Nephron (organoid): ENCODE measurements at regions not wholly inside any gene's neighbourhood (a gene's known extent, or its start where the extent isn't known, plus 50 kb on each side); places are given as distances from the start of the nearest gene placed in this dataset.

Experiments used
- H3K27ac Mint-ChIP-seq, 3 experiments: 2 replicates each; pipeline ENCODE4 v1.8.0; 2020; ENCODE audit warnings: mixed read lengths in 3 of 3, mild to moderate bottlenecking in 2 of 3, moderate library complexity in 1 of 3
- H3K27me3 Mint-ChIP-seq: 2 replicates; pipeline ENCODE4 v1.8.0; 2021; ENCODE audit warnings: low read depth, mild to moderate bottlenecking, moderate library complexity, mixed read lengths
- H3K36me3 Mint-ChIP-seq: 2 replicates; pipeline ENCODE4 v1.8.0; 2020; ENCODE audit warnings: low read depth, mixed read lengths
- H3K4me1 Mint-ChIP-seq: 2 replicates; pipeline ENCODE4 v1.8.0; 2020; ENCODE audit warnings: mixed read lengths
- H3K4me3 Mint-ChIP-seq, 3 experiments: 2 replicates each; pipeline ENCODE4 v1.8.0; 2020; ENCODE audit warnings: mild to moderate bottlenecking in 3 of 3, mixed read lengths in 3 of 3, moderate library complexity in 2 of 3
- H3K9me3 Mint-ChIP-seq: 2 replicates; pipeline ENCODE4 v1.8.0; 2020; ENCODE audit warnings: mixed read lengths
- TF ChIP-seq, protein P1 (sequence below), 3 experiments: fragments of 200-600 bp; sonication (generic); IDR thresholded peaks; one replicate each; pipeline ENCODE4 v1.5.0; 2021; ENCODE audit warnings: antibody characterized with exemption in 3 of 3; ENCODE audit not compliant: unreplicated experiment in 3 of 3

DNA sequence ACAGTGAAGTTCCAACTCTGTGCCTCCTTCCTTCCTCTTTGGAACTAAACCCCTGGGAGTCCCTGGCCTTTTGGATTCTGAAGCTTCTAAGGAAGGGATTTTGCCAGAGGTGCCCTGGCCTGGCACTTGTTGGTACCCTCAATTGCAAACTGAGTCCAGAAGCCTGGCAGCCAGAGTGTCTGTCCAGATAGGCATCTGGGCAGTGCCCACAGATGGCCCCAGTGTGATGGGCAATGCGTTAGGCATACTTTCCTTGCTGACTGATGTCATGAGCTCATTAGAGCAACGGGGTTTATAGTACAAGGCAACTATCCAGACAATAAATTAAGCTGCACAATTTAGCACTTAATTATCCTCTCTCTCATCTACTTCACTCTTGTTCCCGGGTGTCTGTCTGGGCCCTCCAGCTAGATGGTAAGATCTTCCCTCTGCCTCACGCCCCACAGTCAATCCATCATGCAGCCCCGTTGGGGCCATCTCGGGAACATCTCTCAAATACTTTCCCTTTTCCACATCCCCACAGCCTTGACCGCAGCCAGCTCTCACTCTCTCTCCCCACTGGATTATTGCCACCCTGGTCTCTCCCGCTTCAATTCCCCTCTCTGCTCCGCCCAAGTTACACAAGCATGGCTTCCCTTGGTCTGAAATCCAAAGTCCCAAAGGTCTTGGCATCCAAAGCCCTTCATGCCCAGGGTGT is 157.5 kb upstream of the SMIM23 start:
- H3K9me3 Mint-ChIP-seq = no peaks in the 10 kb centered on the region
- no peaks in the 10 kb centered on the region for H3K36me3 Mint-ChIP-seq
- H3K27me3 Mint-ChIP-seq = peaks cover 66% of the 10 kb centered on the region
- H3K4me1 Mint-ChIP-seq = peaks cover 30% of the 10 kb centered on the region
- H3K27ac Mint-ChIP-seq = no peak overlapping the region
- H3K4me3 Mint-ChIP-seq = no peak overlapping the region
- TF ChIP-seq, protein P1, sequence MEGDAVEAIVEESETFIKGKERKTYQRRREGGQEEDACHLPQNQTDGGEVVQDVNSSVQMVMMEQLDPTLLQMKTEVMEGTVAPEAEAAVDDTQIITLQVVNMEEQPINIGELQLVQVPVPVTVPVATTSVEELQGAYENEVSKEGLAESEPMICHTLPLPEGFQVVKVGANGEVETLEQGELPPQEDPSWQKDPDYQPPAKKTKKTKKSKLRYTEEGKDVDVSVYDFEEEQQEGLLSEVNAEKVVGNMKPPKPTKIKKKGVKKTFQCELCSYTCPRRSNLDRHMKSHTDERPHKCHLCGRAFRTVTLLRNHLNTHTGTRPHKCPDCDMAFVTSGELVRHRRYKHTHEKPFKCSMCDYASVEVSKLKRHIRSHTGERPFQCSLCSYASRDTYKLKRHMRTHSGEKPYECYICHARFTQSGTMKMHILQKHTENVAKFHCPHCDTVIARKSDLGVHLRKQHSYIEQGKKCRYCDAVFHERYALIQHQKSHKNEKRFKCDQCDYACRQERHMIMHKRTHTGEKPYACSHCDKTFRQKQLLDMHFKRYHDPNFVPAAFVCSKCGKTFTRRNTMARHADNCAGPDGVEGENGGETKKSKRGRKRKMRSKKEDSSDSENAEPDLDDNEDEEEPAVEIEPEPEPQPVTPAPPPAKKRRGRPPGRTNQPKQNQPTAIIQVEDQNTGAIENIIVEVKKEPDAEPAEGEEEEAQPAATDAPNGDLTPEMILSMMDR (IDR thresholded peaks at IDR 0.05; ENCODE audit: unreplicated experiment in 3 of 3) = no peak

DNA sequence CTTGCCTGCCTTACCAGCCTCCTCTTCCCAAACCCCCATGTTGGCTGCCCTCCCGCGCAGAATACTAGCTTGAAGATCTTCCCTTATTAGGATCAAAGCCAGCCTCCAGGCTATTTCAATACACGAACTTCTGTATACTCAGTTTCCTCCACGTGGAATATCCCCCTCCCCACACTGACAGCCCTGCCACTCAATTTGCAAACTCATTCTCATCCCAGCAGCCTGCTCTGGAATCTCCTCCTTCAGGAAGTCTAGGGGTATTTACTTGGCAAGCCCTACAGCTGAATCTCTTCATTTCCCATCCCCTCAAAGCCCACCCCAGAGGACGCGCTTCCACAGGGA is 157.0 kb upstream of the SMIM23 start:
- H3K4me3 Mint-ChIP-seq = no peak overlapping the region
- TF ChIP-seq, protein P1 (IDR thresholded peaks at IDR 0.05; ENCODE audit: unreplicated experiment in 3 of 3) = no peak

DNA sequence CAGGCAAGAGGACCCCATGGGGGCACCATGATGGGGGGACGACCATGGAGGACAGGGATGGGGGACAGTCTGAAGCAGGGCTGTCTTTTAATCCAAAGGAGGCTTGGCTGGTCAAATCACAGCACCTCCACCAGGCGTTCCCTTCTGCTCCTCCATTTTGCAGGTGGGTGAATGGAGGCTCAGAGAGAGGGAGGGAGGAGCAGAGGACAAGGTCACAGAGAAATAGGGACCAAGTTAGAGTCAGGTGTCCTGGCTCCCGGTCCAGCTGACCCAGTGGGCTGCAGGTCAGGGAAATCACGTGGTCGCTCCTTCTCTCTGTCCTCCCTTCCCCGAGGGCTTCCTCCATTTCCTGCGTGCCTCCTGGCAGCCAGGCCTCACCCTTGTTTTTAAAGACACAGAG is 156.4 kb upstream of the SMIM23 start:
- peaks cover 26% of the 10 kb centered on the region for H3K4me1 Mint-ChIP-seq
- peaks cover 65% of the 10 kb centered on the region for H3K27me3 Mint-ChIP-seq
- H3K4me3 Mint-ChIP-seq = no peak overlapping the region
- no peaks in the 10 kb centered on the region for H3K9me3 Mint-ChIP-seq
- H3K36me3 Mint-ChIP-seq = no peaks in the 10 kb centered on the region
- no peak overlapping the region for H3K27ac Mint-ChIP-seq
- TF ChIP-seq, protein P1 (IDR thresholded peaks at IDR 0.05; ENCODE audit: unreplicated experiment in 3 of 3) = no peak

More for the DNA sequence above, 157.0 kb upstream of the SMIM23 start:
- Mint-ChIP-seq H3K27ac (no peak overlapping the region), H3K9me3 (no peaks in the 10 kb centered on the region), H3K4me1 (peaks cover 28% of the 10 kb centered on the region), H3K27me3 (peaks cover 62% of the 10 kb centered on the region), H3K36me3 (no peaks in the 10 kb centered on the region)

DNA sequence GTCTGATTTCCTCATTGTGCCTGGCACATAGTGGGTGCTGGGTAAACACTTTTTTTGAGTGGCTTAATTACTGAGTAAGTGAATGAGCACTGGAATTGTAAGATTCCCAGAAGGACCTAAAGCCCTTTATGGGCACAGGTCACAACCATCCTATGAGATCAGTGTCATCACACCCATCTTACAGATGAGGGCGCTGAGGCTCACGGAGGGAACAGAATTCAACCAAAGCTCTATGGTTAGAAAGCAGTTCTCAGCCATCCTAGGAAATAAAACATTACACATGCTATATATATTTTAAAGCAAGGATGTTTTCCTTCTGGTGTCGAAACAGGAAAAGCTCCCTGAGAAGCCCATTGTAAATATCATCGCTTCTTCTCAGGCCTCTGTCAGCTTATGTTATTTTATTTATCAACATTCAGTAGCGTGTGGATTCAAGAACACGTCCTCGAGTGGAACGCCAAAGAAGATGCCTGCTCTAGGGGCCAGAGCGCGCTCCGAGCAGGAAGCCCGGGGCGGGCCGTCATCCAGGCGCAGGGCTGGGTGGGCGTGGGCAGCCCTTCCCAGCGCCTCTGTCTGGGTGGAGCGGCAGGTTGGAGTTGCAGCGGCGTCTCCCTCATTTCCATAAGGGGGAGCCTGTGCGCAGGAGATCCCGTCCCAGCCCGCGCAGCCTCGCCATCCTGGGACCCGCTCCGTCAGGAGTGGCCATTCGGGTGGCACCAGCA is 155.8 kb upstream of the SMIM23 start:
- Mint-ChIP-seq H3K9me3 (no peaks in the 10 kb centered on the region), H3K27ac (no peak overlapping the region), H3K4me3 (peak overlapping the region; percentile 37 to 52 (median 45)), H3K36me3 (no peaks in the 10 kb centered on the region), H3K27me3 (peaks cover 62% of the 10 kb centered on the region), H3K4me1 (peaks cover 22% of the 10 kb centered on the region)
- TF ChIP-seq, protein P1 (IDR thresholded peaks at IDR 0.05; ENCODE audit: unreplicated experiment in 3 of 3) = peak; percentile 42 to 56 (median 49)

DNA sequence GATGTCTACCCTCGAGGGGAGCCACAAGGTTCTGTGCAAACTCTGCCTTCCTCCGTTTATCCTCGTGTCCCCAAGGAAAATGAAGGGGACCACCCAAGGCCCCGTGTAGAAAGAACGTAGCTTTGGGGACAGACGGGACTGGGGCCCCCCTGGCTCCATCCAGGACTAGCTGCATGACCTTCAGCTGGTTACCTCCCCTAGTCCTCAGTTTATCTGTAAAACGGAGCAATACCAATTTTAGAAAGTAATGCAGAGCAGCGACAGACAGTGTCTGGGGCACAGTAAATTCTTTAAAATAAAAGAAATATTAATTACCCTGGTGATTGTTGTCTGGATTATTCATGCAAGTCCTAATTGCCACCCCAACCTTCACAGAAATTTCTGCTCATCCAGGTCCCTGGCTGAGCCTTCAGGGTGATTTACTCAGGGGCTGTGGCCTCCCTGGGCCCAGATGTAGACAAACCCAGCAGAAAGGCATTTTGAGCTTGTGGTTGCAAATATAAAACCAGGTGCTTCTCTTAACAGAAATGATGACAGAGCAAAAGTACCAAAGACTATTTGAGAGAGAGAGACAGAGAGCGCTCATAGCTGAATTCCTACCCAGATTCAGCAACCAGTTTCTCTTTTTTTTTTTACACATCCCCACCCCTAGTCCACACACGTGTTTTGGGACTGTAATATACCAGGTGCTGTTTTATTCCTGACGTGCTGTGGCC is 155.1 kb upstream of the SMIM23 start:
- H3K4me3 Mint-ChIP-seq = peak overlapping the region in 2 of 3 experiments; percentile 35 to 45
- no peaks in the 10 kb centered on the region for H3K36me3 Mint-ChIP-seq
- H3K4me1 Mint-ChIP-seq = peaks cover 26% of the 10 kb centered on the region
- H3K27ac Mint-ChIP-seq = no peak overlapping the region
- no peaks in the 10 kb centered on the region for H3K9me3 Mint-ChIP-seq
- TF ChIP-seq, protein P1 (IDR thresholded peaks at IDR 0.05; ENCODE audit: unreplicated experiment in 3 of 3) = peak in 2 of 3 experiments; percentile 3 to 5
- peaks cover 65% of the 10 kb centered on the region for H3K27me3 Mint-ChIP-seq
